Activated gamma-delta T cell treated with Interleukin-2 at 50 U/mL for 16 hours (primary cell): ENCODE measurements at regions not wholly inside any gene's neighbourhood (a gene's known extent, or its start where the extent isn't known, plus 50 kb on each side); places are given as distances from the start of the nearest gene placed in this dataset.

Source experiments
- DNase-seq: peaks from one replicate; pipeline ENCODE4 v3.0.0-alpha.2; 2020

DNA sequence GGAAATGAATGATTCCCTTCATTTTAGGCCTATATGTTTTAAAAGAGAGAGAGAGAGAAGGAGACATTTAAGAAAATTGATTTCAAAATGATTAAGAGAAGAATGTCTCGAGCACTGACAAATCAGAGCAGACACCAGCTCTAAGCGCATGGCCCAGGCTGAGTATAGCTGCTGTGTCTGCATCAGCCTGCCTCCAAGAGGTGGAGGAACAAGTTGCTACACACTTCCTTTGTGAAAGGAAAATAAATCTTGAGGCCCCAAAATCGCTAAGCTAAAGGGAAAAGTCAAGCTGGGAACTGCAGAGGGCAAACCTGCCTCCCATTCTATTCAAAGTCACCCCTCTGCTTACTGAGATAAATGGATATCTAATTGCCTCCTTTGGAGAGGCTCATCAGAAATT is 728.7 kb upstream of the TMEM132C start:
- no peak for DNase-seq

DNA sequence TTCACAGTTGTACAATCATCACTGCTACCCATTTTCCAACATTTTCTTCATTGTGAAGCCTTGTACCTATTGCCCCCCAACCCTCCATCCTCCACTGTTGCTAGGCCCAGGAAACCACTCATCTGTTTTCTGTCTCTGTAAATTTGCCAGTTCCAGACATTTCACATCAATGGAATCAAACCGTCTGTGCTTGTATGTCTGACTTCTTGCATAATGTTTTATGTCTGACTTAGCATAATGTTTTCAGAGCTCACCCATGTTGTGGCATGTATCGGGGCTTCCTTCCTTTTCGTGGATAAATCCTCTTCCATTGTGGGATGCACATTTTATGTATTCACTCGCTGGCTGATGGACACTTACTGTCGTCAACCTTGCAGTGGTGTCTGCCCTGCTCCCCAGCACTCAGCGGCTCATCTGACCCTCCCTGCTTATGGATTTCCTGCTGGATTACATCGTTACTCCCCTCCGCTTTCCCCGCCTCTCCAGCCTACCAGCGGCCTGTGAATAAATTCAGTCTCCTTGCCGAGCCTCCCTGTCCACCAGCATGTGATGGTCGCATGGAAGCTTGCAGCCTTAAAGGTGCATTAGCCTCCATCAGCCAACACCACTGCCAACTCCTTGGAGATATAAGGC is 727.6 kb upstream of the TMEM132C start:
- DNase-seq, result no peak

DNA sequence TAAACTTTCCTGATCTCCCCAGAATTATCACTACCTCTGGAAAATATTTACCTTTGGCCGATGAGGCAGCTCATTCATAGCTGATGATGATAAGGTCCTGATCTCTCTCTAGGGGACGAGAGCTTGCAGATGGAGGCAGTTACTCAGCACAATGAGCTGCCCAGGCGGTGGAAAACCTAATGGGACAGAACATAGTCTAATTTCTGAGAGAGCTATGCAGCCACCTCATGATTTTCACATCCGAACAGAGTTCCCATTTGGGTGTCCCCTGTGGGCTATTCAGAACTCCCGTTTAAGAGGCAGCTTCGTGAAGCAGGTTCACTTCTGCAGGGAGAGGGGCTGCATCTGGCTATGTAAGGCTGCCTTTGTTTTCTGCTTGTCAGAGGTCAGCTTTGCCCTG is 724.6 kb upstream of the TMEM132C start:
- DNase-seq, result no peak

DNA sequence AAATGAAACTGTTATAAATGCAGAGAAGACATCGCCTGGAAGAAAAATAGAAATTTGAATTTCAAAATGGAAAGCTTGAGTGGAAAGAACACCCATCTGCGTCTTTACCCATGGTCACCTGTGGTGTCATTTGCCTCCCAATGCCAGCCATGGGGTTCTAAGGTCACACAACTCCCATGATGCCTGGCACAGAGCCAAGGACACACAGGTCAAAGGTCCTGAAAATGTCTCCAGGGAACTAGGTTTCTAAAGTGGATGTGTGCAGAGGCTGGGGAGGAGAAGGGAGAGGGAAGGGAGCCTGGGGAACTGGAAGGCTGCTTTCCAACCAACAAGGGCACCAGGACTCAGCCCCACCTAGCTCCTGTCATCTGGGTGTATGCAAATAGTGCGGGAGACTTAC is 724.0 kb upstream of the TMEM132C start:
- no peak for DNase-seq

DNA sequence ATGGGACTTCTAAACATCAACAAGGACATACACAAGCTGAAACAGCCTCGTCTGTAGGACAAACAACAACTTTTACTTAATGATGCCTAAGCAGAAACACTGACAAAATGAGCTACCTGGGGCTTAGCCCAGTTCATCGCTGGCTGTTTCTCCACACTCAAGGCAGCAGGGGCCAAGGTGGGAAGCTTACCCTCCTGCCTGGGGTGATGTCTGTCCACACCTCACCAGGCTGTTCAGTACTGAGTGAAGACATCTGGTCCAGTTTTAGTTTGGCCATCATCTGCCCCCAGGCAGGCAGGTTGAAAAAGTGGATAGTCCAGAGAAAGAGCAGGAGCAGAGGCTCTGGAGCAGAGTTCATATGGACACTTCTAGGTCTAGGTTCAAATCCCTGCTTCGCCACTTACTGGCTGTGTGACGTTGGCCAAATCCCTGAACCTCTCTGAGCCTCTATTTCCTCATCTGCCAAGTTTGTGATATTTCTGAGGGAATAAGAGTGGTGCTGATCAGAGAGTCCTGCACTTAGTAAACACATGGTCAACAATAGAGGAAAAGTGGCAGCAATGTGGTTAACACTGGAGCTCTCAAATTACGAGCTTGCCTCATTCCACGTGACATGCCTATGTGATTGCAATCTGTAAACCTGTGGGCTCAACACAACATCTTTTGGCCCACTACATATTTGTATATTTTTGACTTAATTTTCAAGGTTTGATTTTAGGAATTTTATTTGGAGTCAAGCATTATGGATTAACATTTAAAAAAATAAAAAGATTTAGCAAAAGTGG is 720.1 kb upstream of the TMEM132C start:
- DNase-seq, result no peak

DNA sequence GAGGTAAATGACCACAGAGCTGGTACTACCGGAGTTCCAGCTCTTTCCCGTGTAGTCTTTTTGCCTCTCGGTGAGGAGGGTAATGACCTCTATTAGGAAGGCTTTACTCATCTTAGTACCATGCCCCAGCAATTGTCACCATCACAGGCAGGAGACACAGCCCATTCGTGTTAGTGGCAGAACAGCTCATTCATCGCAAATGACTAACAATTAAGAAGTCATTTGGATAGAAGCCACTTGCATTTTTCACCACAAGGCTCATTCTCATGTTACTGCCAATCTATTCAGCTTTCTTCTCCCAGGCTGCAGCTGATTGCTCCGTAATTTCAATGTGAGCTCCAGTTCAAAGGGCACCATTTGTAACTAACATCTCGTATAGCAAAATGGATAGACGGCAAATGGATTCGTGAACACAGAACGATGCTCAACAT is 718.8 kb upstream of the TMEM132C start:
- no peak for DNase-seq

DNA sequence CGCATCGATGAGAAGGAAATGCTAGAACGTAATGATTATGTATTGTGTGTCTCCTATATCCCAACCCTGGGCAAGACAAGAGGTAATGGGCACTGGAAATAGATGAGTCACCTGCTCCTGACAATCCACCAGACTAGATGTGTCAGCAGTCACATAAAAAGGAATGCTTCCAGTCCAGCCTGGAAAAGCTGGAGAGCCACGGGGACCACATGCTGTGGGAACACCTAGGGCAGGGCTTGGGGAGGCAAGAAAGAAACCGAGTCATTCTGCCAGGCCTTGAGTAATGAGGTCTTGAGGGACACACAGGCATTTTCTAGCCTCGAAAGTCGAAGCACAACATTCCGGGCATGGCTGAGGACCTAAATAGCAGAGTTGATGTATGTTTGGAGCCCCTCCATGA is 716.7 kb upstream of the TMEM132C start:
- no peak for DNase-seq

DNA sequence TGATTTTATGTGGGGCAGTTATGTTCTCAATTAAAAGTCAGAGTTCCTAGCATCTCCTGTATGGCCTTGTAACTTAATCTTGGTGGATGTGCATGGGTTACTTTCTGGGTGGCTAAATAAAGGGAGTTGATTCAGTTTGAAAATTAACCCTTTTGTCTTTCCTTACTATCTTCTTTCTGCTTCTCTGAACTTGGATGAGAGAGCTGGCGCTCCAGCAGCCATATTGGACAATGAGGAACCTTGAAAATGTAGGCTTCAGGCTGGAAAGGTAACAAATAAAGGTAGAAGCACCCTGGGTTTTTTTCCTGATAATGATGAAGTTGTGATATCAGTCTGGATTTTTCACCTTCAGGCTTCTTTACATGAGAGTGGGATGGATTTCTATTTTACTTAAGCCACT is 714.1 kb upstream of the TMEM132C start:
- no peak for DNase-seq

DNA sequence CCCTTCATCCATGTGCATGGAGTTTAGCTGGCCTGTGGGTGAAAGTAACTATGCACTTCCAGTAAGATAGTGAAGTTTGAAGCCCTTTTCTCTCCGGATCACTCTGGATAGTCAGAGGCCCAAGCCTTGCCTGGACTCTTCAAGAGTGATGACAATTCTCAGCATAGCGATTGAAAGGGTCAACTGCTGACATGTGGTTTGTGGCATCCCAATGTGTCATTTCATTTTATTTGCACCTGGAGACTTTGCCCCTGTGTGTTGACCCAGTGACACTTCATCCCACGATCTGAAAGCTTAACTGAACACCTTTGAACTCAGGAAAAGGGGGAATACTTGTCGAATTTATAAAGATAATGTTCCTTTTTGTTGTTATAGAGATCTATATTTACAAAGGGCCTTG is 711.9 kb upstream of the TMEM132C start:
- DNase-seq, result no peak

DNA sequence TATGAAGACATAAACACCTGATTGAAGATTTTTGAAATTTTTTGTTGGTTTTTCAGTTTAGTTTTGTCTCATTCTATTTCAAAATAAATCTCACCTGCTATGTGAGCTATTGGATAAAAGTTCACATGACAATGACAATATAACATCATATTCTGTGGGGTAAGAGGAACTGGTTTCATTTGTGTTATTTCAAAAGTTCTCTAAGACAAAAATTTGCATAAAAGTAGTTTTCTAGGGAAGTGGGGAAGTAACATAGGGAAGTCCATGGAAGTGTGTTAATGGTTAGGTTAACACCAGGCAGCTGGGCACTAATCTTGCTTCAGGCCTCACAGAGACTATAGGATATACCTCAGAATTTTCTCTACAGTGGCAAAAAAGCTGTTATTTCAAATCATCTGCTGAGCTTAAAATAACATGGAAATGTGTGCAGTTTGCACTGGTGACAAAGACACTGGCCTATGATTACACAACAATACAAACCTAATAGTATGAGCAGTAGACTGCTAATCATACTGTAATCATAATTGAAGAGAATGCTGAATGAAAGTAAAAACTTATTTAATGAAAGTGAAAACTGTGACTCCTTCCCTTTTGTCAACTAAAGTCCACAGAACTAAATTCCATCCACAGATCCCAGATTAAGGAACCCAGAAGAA is 710.6 kb upstream of the TMEM132C start:
- DNase-seq, result no peak

DNA sequence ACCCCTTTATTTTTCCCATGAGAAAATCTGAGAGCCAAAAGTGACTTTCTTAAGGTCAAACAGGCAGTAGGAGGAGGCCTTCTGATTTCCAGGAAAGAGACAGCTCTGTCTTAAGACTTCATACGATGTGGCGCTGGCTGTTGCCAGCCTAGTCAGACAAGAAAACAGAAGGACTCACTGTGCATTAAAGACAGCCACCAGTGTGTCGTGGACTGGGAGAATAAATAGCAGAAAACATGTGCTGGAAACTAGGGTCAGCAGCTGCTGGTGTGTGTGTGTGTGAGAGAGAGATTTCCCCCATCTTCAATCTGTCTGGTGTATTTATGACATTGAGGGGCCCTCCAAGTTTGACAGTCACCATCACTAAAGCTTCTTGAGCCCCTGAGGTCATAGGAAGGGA is 708.6 kb upstream of the TMEM132C start:
- no peak for DNase-seq

DNA sequence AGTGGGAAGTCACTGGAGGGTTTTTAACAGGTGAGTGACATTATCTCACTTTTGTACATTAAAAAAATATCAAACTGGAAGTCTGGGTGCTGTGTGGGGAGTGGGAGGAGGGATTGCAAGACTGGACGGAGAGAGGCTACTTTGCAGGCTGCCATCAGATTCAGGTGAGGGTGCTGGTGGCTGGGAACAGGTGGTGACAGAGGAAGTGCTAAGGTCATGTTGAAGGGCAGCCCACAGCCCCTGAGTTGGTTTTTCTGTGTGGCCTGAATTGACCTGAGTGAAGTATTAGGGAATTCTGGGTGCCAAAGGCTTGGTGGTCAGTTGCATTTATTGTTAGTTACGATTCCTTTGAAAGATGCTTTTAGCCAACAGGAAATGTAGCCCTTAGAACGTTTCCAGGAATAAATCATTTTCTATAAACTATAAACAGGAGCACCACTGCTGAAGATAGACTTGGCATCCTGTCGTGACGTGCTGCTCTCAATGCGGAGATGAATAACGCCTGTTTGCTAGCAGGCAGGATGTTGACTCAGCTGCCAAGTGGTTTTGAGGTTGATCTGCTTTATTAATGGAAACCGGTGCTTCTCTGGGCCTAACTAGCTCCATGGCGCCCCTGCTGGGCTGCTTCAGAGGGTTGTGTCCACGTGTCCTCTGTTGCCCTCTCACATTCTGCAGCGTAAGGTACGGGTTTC is 707.5 kb upstream of the TMEM132C start:
- no peak for DNase-seq

DNA sequence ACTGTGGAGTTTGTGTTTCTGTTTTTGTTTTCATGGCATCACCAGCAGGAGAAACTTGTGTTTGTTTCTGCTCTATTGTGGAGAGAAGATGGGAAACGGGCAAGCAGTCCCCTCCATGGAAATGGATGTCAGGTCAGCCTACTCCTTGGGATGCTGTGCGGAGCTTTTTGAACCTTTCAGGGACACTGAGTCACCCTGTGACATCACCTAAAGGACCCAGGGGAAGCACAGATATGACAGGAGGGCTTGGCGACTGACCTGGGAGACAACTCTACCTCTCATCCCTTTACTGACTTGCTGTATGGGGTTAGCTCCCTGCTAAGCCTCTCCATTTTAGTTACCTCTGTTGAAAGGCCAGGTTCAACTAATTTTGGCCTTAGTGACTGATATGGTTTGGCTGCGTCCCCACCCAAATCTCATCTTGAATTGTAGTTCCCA is 706.9 kb upstream of the TMEM132C start:
- no peak for DNase-seq

DNA sequence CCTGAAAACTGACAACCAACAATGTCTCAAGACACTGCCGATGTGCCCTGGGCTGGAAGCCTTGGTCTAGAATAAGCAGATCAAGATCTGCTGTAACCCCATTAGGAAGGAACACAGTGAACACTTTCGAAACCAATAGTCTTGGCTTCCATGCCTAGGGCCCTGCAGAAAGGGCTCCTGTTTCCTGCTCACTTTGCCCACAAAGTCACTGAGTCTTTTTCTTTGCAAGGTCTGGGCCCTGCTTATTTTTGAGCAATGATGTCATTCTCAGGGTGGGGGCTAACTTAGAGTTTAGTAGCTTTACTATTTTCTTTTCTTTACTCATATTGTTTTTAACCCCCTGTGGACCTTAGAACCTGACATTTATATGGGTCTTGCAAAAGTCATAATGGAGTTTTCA is 704.2 kb upstream of the TMEM132C start:
- DNase-seq, result no peak

DNA sequence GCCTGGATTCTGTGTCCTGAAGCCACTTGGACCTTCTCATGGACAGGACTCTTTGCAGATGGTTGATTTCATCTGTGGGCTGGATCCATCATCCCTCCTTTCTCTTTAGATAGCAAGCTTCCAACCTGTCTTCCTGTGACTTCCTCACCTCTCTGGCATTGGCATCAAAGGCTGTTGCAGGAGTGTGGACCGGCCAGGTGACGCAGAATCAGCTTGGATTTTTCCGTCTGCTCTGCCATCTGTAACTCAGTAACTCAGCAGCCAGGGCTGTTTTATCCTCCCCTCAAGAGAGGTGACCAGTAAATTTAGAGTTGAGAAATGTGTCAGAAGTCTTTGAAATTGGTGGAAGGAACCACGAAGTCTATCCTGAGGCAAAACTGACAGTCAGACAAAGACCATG is 701.7 kb upstream of the TMEM132C start:
- no peak for DNase-seq

DNA sequence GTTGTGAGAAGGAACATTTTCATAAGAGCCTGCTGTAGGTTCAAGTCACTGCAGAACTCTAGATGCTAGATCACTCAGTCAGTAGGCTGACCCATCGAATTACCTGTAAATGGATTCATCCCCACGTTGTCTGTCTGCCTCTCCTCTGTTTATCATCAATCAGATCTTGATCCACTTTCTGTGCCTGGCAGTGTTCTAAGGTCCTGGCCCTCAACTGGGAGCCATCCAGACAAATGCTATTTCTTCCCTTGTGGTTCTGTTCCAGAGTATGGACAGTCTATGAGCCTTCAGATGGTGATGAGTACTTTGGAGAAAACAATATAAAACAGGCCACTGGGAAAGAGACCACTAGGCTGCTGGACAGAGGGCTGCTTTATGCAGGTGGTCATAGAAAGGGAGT is 699.4 kb upstream of the TMEM132C start:
- no peak for DNase-seq

DNA sequence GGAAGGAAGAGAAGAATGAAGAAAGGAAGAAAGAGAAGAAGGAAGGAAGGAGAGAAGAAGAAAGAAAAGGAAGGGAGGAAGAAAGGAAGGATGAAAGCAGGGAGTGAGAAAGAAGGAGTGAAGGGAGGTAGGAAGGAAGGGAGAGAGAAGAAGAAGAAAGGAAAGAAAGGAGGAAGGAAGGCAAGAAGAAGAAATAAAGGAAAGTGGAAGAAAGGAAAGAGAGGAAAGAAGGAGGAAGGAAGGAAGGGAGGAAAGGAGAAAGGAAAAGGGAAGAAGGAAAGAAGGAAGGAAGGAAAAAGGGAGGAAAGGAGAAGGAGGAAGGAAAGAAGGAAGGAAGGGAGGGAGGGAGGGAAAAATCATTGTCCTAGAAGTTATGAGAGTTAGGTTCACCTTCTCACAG is 696.6 kb upstream of the TMEM132C start:
- no peak for DNase-seq

DNA sequence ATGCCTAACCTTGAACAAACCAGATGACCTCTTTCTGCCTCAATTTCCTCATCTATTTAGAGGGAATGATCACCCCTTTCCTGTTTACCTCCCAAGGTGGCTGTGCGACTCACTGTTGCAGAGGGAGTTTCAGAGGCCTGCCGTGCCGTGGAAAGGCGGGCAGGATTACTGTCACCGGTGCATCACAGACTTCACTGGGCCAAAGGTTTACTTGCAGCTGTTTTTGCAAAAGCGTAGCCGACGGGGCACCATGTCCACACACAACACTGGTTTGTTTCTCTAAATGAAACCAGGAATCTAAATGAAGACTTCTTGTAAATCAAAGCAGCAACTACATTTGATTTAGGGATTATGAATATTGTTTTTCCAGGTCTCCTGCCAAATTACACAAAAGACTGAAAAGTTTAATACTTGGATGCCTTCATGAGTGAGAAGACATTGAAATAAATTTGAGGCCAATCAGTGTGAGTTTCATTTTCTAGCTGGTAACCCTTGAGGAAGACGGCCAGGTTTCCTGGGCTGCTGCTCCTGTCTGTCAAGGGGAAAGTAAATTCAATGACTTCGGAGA is 696.1 kb upstream of the TMEM132C start:
- DNase-seq, result no peak

DNA sequence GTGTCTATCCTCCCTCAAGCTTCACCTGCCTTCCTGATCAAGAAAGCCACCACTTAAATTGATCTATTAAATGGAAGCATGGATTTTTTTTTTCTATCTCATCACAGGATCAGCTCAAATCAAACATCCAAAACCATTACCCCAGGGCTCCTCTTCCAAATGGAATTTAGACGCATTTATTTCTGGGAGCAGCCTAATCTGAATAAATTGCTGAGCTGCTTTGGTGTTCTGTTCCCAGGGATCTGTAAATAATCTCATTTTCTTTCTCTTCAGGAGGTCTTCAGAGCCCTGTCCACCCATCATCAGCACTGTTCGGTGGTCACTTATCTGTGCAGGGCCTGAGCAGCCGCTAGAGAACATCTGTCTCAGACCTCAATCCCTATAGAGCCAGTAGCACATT is 695.4 kb upstream of the TMEM132C start:
- no peak for DNase-seq

DNA sequence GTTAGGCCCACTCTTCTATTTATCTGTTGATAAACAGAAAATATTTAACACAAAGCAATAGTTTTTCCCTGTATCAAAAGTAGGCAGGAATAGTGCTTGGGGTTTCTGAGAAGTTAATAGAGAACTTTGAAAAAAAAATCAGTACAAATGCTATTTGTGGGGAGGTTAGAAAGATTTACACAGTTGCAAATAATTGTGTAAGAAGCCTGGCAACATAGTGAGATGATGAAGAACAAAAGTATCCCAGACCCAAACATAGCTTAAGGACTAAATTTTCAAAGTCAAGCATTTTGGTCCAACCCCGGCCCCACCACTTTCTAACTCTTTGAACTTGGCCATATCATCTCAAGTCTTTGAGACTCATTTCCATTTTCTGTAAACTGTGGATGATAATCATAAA is 687.5 kb upstream of the TMEM132C start:
- no peak for DNase-seq

DNA sequence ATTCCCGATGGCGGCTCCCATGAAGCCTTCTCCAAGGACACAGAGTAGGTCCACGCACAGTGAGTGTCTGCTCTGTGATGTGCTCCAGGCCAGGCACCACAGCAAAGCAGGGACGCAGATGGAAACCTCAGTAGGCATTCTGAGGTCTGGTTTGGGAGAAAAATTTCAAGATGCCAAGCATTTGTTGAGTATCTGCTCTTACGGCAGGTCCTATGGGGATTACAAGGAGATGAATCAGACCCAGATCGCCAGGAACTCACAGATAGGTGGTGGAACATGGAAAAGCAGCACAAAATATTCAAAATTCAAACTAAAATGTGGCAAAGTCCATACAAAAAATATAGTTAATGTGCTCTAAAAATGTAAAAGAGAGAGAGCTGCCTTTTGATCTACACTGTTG is 684.9 kb upstream of the TMEM132C start:
- DNase-seq, result no peak

DNA sequence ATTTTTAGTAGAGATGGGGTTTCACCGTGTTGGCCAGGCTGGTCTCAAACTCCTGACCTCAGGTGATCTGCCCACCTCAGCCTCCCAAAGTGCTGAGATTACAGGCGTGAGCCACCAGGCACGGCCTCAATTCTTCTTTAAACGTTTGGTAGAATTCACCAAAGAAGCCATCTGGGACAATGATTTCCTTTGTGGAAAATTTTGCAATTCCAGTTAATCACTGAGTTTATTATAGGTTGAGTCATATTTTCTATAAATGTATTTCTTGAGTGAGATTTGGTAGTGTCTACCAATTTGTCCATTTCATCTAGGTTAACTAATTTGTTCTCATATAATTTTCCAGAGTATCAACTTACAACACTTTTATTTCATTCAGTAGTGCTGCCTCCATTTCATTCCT is 683.9 kb upstream of the TMEM132C start:
- DNase-seq, result no peak

DNA sequence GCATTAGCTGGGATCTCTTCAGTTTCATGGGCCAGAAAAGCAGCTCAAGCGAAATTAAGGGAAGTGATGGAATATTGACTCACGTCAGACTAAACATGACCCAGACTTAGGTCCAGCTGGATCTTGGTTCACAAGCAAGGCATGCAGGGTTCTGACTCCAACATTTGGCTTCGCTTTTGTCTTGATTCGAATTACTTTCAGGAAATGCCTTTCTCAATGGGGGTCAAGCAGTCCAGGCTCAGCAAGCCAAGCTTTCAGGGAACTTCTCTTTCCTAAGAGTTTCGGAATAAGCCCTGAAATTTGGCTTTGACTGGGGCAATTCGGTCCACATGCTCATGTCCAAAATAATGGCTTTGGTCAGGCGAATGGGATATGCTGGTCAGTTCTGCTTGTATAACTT is 678.7 kb upstream of the TMEM132C start:
- DNase-seq, result no peak
